MCF 10A (cell line): ENCODE measurements at regions not wholly inside any gene's neighbourhood (a gene's known extent, or its start where the extent isn't known, plus 50 kb on each side); places are given as distances from the start of the nearest gene placed in this dataset.

Experiments
- BruUV-seq: library from RNA; stranded (reverse); fragments of 400-500 nt; replicated peaks from 2 replicates; lab custom pipeline; 2021; lab: Mats Ljungman, UMichigan
- CTCF ChIA-PET: fragments of 300-600 bp; sonication (Branson Sonifier 250); formaldehyde crosslinking; extraction: SDS; loops from one replicate; lab custom pipeline; 2021; ENCODE audit warnings: antibody characterized with exemption, inconsistent platforms; lab: Yijun Ruan, JAX
- POLR2A ChIA-PET: fragments of 300-600, 350-650 bp; sonication (Branson Sonifier 250); formaldehyde crosslinking; extraction: SDS; loops from one replicate; lab custom pipeline; 2020; ENCODE audit warnings: antibody characterized with exemption, inconsistent platforms; lab: Yijun Ruan, JAX
- DNase-seq: peaks from one replicate; pipeline ENCODE4 v3.0.0-alpha.2; 2018; ENCODE audit not compliant: unreplicated experiment
- H3K27ac Mint-ChIP-seq: one replicate; pipeline ENCODE4 v1.8.0; 2022; ENCODE audit warnings: mild to moderate bottlenecking, low read depth, mixed read lengths; ENCODE audit not compliant: unreplicated experiment
- H3K27me3 Mint-ChIP-seq: one replicate; pipeline ENCODE4 v1.8.0; 2022; ENCODE audit warnings: mixed read lengths; ENCODE audit not compliant: insufficient read depth, unreplicated experiment
- H3K36me3 Mint-ChIP-seq: one replicate; pipeline ENCODE4 v1.8.0; 2022; ENCODE audit warnings: mild to moderate bottlenecking, moderate library complexity, mixed read lengths; ENCODE audit not compliant: insufficient read depth, unreplicated experiment
- H3K4me1 Mint-ChIP-seq: one replicate; pipeline ENCODE4 v1.8.0; 2022; ENCODE audit warnings: mixed read lengths; ENCODE audit not compliant: insufficient read depth, unreplicated experiment
- H3K4me3 Mint-ChIP-seq: one replicate; pipeline ENCODE4 v1.8.0; 2022; ENCODE audit warnings: mild to moderate bottlenecking, moderate library complexity, mixed read lengths; ENCODE audit not compliant: unreplicated experiment
- H3K9me3 Mint-ChIP-seq: one replicate; pipeline ENCODE4 v1.8.0; 2022; ENCODE audit warnings: mixed read lengths; ENCODE audit not compliant: unreplicated experiment
- CTCF ChIP-seq: fragments of 200-600 bp; IDR thresholded peaks from one replicate; pipeline ENCODE4 v1.8.0; 2022; ENCODE audit warnings: antibody characterized with exemption, mild to moderate bottlenecking; ENCODE audit not compliant: unreplicated experiment
- intact Hi-C: fragments of 100-400 bp; cut with micrococcal nuclease; formaldehyde crosslinking; loops from 2 replicates; pipeline ENCODE4 v1.14.1; 2022

DNA sequence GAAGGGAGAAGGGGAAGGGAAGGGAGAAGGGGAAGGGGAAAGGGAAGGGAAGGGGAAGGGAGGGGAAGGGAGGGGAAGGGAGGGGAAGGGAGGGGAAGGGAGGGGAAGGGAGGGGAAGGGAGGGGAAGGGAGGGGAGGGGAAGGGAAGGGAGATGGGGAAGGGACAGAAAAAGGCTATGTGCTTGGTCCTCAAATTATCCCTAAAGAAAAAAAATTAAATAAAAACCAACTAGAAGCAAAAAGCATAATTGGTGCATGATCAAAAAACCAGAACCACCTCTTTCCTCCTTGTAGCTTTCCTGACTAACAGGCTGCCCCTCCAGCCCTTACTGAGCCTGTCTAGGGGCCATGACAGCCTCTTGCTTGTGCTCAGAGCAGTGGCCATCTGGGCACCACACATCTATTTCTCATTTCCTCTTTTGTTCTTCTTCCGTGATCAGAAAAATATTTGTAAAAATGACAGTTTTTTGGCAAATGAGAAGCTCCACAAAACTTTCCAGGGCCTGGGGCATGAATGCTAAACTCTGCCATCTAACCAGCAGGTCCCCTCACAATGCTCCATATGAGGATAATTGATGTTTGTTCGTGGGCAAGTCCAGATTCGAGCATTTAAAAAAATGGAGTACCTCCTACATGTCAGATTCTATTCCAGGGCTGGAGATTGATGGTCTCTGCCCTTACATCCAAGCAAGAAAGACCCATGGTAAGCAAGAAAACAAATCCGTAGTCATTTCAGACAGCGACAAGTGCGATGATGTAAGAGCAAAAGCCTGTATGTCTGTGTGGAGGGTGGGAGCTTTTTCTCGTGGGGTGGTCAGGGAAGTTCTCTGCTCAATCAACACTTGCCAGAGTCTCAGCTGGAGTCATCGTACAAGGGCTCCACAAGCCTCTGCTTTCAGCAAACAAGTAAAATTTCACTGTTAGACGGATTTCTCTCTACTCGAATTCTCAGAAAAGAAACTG lies 320.9 kb downstream of the WDR11 start:
- DNase-seq, result no peak
- no peak overlapping the region for H3K4me3 Mint-ChIP-seq
- ChIA-PET CTCF (no interaction called here), POLR2A (interaction anchor here (1.1 kb wide), 1 partner anchor 14 kb away, joined by 3 read pairs; no protein-coding TSS in a partner anchor)
- intact Hi-C loops, result loop anchor here (10.0 kb wide), 1 partner anchor 217 kb away; no protein-coding TSS in a partner anchor
- no peaks in the 10 kb centered on the region for H3K4me1 Mint-ChIP-seq
- no peak for TF ChIP-seq CTCF
- H3K36me3 Mint-ChIP-seq, result no peaks in the 10 kb centered on the region
- H3K9me3 Mint-ChIP-seq, result no peaks in the 10 kb centered on the region
- no peak overlapping the region for H3K27ac Mint-ChIP-seq
- no peaks in the 10 kb centered on the region for H3K27me3 Mint-ChIP-seq
- no TSS peak for BruUV-seq

GRCh38 chr10:121179006-121179405 lies 327.8 kb downstream of the WDR11 start:
- Mint-ChIP-seq H3K4me3 (no peak overlapping the region), H3K4me1 (peaks cover 11% of the 10 kb centered on the region), H3K27ac (no peak overlapping the region), H3K9me3 (no peaks in the 10 kb centered on the region), H3K27me3 (no peaks in the 10 kb centered on the region), H3K36me3 (no peaks in the 10 kb centered on the region)
- CTCF ChIA-PET, result interaction anchor here (1.0 kb wide), 1 partner anchor 53 kb away, joined by 3 read pairs; no protein-coding TSS in a partner anchor
- no peak for TF ChIP-seq CTCF
- DNase-seq, result peak; percentile 61
- POLR2A ChIA-PET, result interaction anchor here (1.0 to 2.2 kb wide), 7 partner anchors 9 to 239 kb away, joined by 3 to 11 read pairs (median 5); no protein-coding TSS in a partner anchor
- intact Hi-C loops, result loop anchor here (10.0 kb wide), 1 partner anchor 224 kb away; no protein-coding TSS in a partner anchor
- BruUV-seq, result no TSS peak

GRCh38 chr10:121182219-121182618 lies 331.1 kb downstream of the WDR11 start:
- intact Hi-C loops, result loop anchor here (10.0 kb wide), 1 partner anchor 553 kb away; no protein-coding TSS in a partner anchor
- DNase-seq, result no peak
- ChIA-PET POLR2A (interaction anchor here (0.7 kb wide), 1 partner anchor 24 kb away, joined by 3 read pairs; no protein-coding TSS in a partner anchor), CTCF (no interaction called here)
- Mint-ChIP-seq H3K9me3 (no peaks in the 10 kb centered on the region), H3K4me1 (peaks cover 11% of the 10 kb centered on the region), H3K27ac (no peak overlapping the region), H3K36me3 (no peaks in the 10 kb centered on the region), H3K4me3 (no peak overlapping the region), H3K27me3 (no peaks in the 10 kb centered on the region)
- TF ChIP-seq CTCF, result no peak
- no TSS peak for BruUV-seq

DNA sequence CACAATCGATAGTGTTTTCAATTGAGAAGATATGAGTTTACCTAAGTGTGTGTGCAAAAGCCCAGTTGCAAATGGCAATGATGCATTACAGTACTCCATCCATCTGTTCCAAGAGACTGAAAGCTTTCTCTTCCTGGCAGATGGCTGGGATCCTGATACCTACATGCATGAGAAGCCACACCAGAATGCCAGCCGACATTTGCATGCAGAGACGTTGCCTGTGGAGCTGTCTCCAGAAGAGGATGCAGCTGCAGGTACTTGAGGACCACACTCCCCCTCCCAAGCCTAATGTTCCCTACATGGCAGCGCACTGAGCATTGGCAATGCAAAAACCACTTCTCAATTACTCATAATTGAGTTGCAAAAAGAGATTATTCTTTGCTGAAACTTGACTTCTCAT lies 332.1 kb downstream of the WDR11 start:
- H3K4me3 Mint-ChIP-seq, result no peak overlapping the region
- ChIA-PET POLR2A (no interaction called here), CTCF (interaction anchor here (0.5 kb wide), 1 partner anchor 33 kb away, joined by 3 read pairs; no protein-coding TSS in a partner anchor)
- BruUV-seq, result no TSS peak
- H3K36me3 Mint-ChIP-seq, result no peaks in the 10 kb centered on the region
- no peak for TF ChIP-seq CTCF
- H3K9me3 Mint-ChIP-seq, result no peaks in the 10 kb centered on the region
- no peak overlapping the region for H3K27ac Mint-ChIP-seq
- H3K27me3 Mint-ChIP-seq, result no peaks in the 10 kb centered on the region
- no peak for DNase-seq
- H3K4me1 Mint-ChIP-seq, result peaks cover 11% of the 10 kb centered on the region
- intact Hi-C loops, result loop anchor here (10.0 kb wide), 1 partner anchor 552 kb away; no protein-coding TSS in a partner anchor
